ENCODE measurements at regions not wholly inside any gene's neighbourhood (a gene's known extent, or its start where the extent isn't known, plus 50 kb on each side); places are given as distances from the start of the nearest gene placed in this dataset.

- peak; percentile 87 to 92 for DNase-seq (ENCODE audit: low read depth in 2 of 2)
- no peak for TF ChIP-seq CTCF (IDR thresholded peaks at IDR 0.05; ENCODE audit: low read depth, low read length)
- no peak overlapping the region for H3K4me3 ChIP-seq (replicated peaks in 1 of 2; ENCODE audit: low read depth in 2 of 2, low read length in 2 of 2)
These were observed 534.2 kb downstream of the ZIC1 start for GRCh38 chr3:147943265-147943945.

- peak; percentile 93 for DNase-seq (ENCODE audit: low read depth in 2 of 2)
- peak overlapping the region; percentile 18 to 27 for H3K4me3 ChIP-seq (replicated peaks in 1 of 2; ENCODE audit: low read depth in 2 of 2, low read length in 2 of 2)
- peak; percentile 86 for TF ChIP-seq CTCF (IDR thresholded peaks at IDR 0.05; ENCODE audit: low read depth, low read length)
These were observed 536.9 kb downstream of the ZIC1 start for GRCh38 chr3:147945968-147946519.

- no peak for TF ChIP-seq CTCF (IDR thresholded peaks at IDR 0.05; ENCODE audit: low read depth, low read length)
- no peak for DNase-seq (ENCODE audit: low read depth in 2 of 2)
- H3K4me3 ChIP-seq (replicated peaks in 1 of 2; ENCODE audit: low read depth in 2 of 2, low read length in 2 of 2): no peak overlapping the region
These were observed 547.5 kb downstream of the ZIC1 start for GRCh38 chr3:147956615-147957014.

- no peak overlapping the region for H3K4me3 ChIP-seq (replicated peaks in 1 of 2; ENCODE audit: low read depth in 2 of 2, low read length in 2 of 2)
- DNase-seq (ENCODE audit: low read depth in 2 of 2): no peak
- TF ChIP-seq CTCF (IDR thresholded peaks at IDR 0.05; ENCODE audit: low read depth, low read length): no peak
These were observed 549.6 kb downstream of the ZIC1 start for GRCh38 chr3:147958754-147959153.

GRCh38 chr3:147960786-147961185, 551.6 kb downstream of the ZIC1 start:
- TF ChIP-seq CTCF (IDR thresholded peaks at IDR 0.05; ENCODE audit: low read depth, low read length): no peak
- no peak overlapping the region for H3K4me3 ChIP-seq (replicated peaks in 1 of 2; ENCODE audit: low read depth in 2 of 2, low read length in 2 of 2)
- DNase-seq (ENCODE audit: low read depth in 2 of 2): no peak

GRCh38 chr3:147962408-147963164, 553.4 kb downstream of the ZIC1 start:
- TF ChIP-seq CTCF (IDR thresholded peaks at IDR 0.05; ENCODE audit: low read depth, low read length): no peak
- DNase-seq (ENCODE audit: low read depth in 2 of 2): no peak
- H3K4me3 ChIP-seq (replicated peaks in 1 of 2; ENCODE audit: low read depth in 2 of 2, low read length in 2 of 2): no peak overlapping the region
